Neural progenitor cell (in vitro differentiated cells): ENCODE measurements at regions not wholly inside any gene's neighbourhood (a gene's known extent, or its start where the extent isn't known, plus 50 kb on each side); places are given as distances from the start of the nearest gene placed in this dataset.

Experiments used
- CTCF ChIP-seq: fragments of 200-600 bp; sonication (generic); IDR thresholded peaks from 2 replicates; pipeline ENCODE4 v1.5.1; 2017; ENCODE audit warnings: antibody characterized with exemption, mild to moderate bottlenecking
- EZH2 ChIP-seq: fragments of 200-600 bp; sonication (generic); IDR thresholded peaks from 2 replicates; pipeline ENCODE4 v1.6.1; 2017; ENCODE audit warnings: antibody characterized with exemption, mild to moderate bottlenecking, moderate library complexity
- EZH2phosphoT487 ChIP-seq: fragments of 200-600 bp; sonication (generic); IDR thresholded peaks from 2 replicates; pipeline ENCODE4 v1.6.1; 2017; ENCODE audit warnings: antibody characterized with exemption

DNA sequence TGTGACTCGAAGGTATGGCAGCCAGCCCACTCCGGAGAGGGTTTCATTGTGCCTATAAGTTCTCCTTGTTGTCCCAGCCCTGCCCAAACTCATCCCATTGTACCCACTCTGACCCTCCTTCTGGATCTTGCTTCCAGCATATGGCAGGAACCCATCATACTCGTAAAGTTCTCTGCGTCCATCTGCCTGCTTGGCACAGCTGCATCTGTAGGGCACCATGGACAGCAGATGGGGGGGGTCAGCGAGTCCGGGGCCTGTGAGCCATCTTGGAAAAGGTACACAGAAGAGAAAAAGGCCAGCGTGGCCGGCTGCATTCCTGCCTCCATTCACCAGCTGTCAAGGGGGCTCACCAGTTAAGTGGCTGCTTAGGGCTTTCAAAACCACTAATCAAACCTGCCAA is 94.9 kb upstream of the IGSF21 start:
- TF ChIP-seq EZH2phosphoT487 (no peak), CTCF (no peak), EZH2 (no peak)
